Sigmoid colon (tissue), 4 donors: ENCODE measurements at regions not wholly inside any gene's neighbourhood (a gene's known extent, or its start where the extent isn't known, plus 50 kb on each side); places are given as distances from the start of the nearest gene placed in this dataset.

Experiments used
- EP300 ChIP-seq, 4 donors: sonication (generic); formaldehyde crosslinking; IDR thresholded peaks; one replicate each; pipeline ENCODE4 v1.6.1; 2017; ENCODE audit warnings: antibody characterized with exemption in 4 of 4
- POLR2A ChIP-seq, 2 donors: fragments of 450-650 bp; IDR thresholded peaks; one replicate each; pipeline ENCODE4 v1.6.1; 2016; ENCODE audit warnings: antibody characterized with exemption in 2 of 2, mild to moderate bottlenecking in 2 of 2, moderate library complexity in 2 of 2
- POLR2AphosphoS5 ChIP-seq, 4 donors: sonication (generic); formaldehyde crosslinking; IDR thresholded peaks; one replicate each; pipeline ENCODE4 v1.6.1; 2017; ENCODE audit warnings: antibody characterized with exemption in 4 of 4
- TF ChIP-seq, protein P1 (sequence below), 4 experiments: fragments of 450-650 bp in 3 of 4; fragments of 200-600 bp in 1 of 4; IDR thresholded peaks; one replicate each; pipeline ENCODE4 v1.5.1; 2016 to 2019; ENCODE audit warnings: antibody characterized with exemption in 4 of 4, mild to moderate bottlenecking in 3 of 4, moderate library complexity in 2 of 4

DNA sequence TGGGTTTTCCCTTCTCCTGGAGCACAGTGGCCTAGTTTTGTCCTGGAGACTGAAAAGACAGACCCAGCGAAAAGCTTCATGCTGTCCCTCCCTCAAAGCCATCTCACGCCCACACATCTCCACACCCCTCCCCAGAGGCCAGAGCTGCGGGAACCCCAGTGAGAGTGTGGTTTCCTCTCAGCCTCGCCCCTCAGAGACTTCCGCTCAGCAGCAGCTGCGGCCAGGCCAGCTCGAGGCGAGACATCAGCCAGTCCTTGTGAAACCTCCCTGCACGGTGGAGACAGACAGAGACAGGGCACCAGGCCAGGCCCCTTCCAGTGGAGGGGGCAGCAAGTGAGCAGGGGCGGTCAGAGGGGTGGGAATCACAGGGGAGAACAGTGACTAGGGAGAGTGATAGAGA, 77.0 kb upstream of the TNRC6C start:
- TF ChIP-seq EP300 (IDR thresholded peaks at IDR 0.05) (no peak), POLR2AphosphoS5 (IDR thresholded peaks at IDR 0.05) (peak in 1 of 4 donors; percentile 52), POLR2A (IDR thresholded peaks at IDR 0.05) (no peak)
- TF ChIP-seq, protein P1, sequence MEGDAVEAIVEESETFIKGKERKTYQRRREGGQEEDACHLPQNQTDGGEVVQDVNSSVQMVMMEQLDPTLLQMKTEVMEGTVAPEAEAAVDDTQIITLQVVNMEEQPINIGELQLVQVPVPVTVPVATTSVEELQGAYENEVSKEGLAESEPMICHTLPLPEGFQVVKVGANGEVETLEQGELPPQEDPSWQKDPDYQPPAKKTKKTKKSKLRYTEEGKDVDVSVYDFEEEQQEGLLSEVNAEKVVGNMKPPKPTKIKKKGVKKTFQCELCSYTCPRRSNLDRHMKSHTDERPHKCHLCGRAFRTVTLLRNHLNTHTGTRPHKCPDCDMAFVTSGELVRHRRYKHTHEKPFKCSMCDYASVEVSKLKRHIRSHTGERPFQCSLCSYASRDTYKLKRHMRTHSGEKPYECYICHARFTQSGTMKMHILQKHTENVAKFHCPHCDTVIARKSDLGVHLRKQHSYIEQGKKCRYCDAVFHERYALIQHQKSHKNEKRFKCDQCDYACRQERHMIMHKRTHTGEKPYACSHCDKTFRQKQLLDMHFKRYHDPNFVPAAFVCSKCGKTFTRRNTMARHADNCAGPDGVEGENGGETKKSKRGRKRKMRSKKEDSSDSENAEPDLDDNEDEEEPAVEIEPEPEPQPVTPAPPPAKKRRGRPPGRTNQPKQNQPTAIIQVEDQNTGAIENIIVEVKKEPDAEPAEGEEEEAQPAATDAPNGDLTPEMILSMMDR (IDR thresholded peaks at IDR 0.05) = no peak
